ENCODE measurements at regions not wholly inside any gene's neighbourhood (a gene's known extent, or its start where the extent isn't known, plus 50 kb on each side); places are given as distances from the start of the nearest gene placed in this dataset.
"Not testable (repeated sequence)": the region's sequence is repeated elsewhere in the genome, so short reads cannot be mapped to it uniquely, and the experiment has no call there.

- TF ChIP-seq CTCF (conservative IDR thresholded peaks at IDR 0.05; ENCODE audit: control insufficient read depth, insufficient read depth, low read depth, low read length) = no peak
- no peak overlapping the region for H3K4me3 ChIP-seq (ENCODE audit: control insufficient read depth, low read depth, low read length)
- no peak for DNase-seq (ENCODE audit: low read depth)
These were observed 146.1 kb upstream of the ATP2B2 start for GRCh38 chr3:10651506-10651905.

GRCh38 chr3:10653241-10653640 is 147.9 kb upstream of the ATP2B2 start:
- no peak overlapping the region for H3K4me3 ChIP-seq (ENCODE audit: control insufficient read depth, low read depth, low read length)
- no peak for TF ChIP-seq CTCF (conservative IDR thresholded peaks at IDR 0.05; ENCODE audit: control insufficient read depth, insufficient read depth, low read depth, low read length)
- no peak for DNase-seq (ENCODE audit: low read depth)

- no peak overlapping the region for H3K4me3 ChIP-seq (ENCODE audit: control insufficient read depth, low read depth, low read length)
- DNase-seq (ENCODE audit: low read depth) = no peak
- TF ChIP-seq CTCF (conservative IDR thresholded peaks at IDR 0.05; ENCODE audit: control insufficient read depth, insufficient read depth, low read depth, low read length) = no peak
These were observed 148.7 kb upstream of the ATP2B2 start for GRCh38 chr3:10653866-10654611.

GRCh38 chr3:10655105-10655504 is 149.7 kb upstream of the ATP2B2 start:
- no peak for TF ChIP-seq CTCF (conservative IDR thresholded peaks at IDR 0.05; ENCODE audit: control insufficient read depth, insufficient read depth, low read depth, low read length)
- DNase-seq (ENCODE audit: low read depth) = no peak
- no peak overlapping the region for H3K4me3 ChIP-seq (ENCODE audit: control insufficient read depth, low read depth, low read length)

GRCh38 chr3:10657339-10657738 is 152.0 kb upstream of the ATP2B2 start:
- not testable (repeated sequence) for DNase-seq (ENCODE audit: low read depth); H3K4me3 ChIP-seq (ENCODE audit: control insufficient read depth, low read depth, low read length)

- H3K4me3 ChIP-seq (ENCODE audit: control insufficient read depth, low read depth, low read length) = no peak overlapping the region
- no peak for TF ChIP-seq CTCF (conservative IDR thresholded peaks at IDR 0.05; ENCODE audit: control insufficient read depth, insufficient read depth, low read depth, low read length)
- DNase-seq (ENCODE audit: low read depth) = no peak
These were observed 150.4 kb upstream of the SLC6A11 start for GRCh38 chr3:10665592-10665991.

GRCh38 chr3:10666621-10667020 is 149.4 kb upstream of the SLC6A11 start:
- H3K4me3 ChIP-seq (ENCODE audit: control insufficient read depth, low read depth, low read length) = no peak overlapping the region
- no peak for DNase-seq (ENCODE audit: low read depth)
- no peak for TF ChIP-seq CTCF (conservative IDR thresholded peaks at IDR 0.05; ENCODE audit: control insufficient read depth, insufficient read depth, low read depth, low read length)
